HG02642 (cell line): ENCODE measurements at regions not wholly inside any gene's neighbourhood (a gene's known extent, or its start where the extent isn't known, plus 50 kb on each side); places are given as distances from the start of the nearest gene placed in this dataset.
A peak's percentile ranks its signal among the peaks of the same experiment; 100 is the strongest.
"Not testable (repeated sequence)": the region's sequence is repeated elsewhere in the genome, so short reads cannot be mapped to it uniquely, and the experiment has no call there.

Experiments
- ATAC-seq: cut with Tn5 transposase; IDR thresholded peaks from one replicate; pipeline ENCODE4 v1.9.1; 2021; ENCODE audit warnings: mild to moderate bottlenecking; ENCODE audit not compliant: unreplicated experiment, poor library complexity

DNA sequence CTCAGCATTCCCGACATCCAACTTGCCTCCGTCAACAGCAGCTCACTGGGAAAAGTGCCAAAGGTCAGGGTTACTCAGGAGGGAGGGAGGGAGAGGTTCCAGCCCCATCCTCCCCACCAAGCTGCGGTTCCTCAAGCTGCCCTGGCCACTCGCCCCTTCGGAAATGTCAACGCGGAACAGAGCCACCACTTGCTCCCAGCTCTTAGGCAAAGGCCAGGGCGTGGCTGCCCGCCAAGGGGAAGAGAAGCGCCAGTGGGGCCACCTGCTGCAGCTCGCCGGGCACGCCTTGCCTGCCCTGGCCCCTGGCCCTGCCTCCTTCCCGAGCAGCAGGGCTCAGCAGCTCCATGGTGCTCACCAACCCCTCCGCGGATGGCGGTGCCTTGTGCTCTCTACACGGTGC, 531.1 kb downstream of the TP53TG3F start:
- ATAC-seq = not testable (repeated sequence)

DNA sequence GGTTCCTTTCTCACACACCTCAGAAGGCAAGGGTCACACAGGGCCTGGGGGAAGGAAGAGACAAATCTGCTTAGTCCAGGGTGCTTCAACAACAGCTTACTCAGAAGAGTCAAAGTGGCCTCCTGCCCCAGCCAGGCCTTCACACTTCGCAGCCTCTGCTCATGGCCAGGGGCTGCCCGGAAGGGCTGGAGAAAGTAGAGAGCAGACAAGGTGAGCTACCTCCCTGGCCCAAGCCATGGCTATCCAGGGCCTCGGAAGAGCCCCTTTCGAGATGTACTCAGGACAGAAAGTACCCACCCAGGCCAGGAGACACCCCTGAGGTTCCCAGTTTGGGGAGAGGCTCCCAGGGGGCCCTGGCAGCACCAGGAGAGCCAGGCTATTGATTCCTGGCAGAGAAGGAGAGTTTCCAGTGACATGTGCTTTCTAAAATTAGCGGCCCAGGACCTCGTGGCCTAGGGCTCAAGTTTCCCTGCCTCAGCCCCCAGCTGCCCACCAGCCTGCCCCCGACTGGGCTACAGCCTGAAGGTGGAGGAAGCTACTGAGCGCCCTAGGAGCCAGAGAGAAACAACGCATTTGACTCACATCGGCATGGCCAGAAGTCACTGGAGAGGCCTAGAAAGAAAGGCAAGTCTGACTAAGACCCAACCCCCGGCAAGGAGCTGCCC, 533.2 kb downstream of the TP53TG3F start:
- ATAC-seq = not testable (repeated sequence)

DNA sequence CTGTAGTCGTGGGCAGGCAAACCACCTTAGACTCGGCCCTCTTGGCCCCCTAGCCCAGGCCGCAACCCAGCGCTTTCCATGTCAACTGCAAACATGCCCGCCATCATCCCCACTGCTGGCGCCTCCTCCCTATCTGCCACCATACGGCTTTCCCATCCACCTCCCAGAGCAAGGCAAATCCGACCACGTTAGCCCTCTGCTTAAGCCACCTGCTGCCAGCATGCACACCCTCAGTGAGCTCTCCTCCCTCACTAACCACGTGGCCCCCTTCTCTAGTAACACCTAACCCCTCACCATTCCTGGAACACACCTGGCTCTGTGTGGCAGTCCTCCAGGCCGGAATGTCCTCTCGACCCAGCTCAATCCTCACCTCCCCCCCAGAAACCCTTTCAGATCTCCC, 534.8 kb downstream of the TP53TG3F start:
- not testable (repeated sequence) for ATAC-seq

DNA sequence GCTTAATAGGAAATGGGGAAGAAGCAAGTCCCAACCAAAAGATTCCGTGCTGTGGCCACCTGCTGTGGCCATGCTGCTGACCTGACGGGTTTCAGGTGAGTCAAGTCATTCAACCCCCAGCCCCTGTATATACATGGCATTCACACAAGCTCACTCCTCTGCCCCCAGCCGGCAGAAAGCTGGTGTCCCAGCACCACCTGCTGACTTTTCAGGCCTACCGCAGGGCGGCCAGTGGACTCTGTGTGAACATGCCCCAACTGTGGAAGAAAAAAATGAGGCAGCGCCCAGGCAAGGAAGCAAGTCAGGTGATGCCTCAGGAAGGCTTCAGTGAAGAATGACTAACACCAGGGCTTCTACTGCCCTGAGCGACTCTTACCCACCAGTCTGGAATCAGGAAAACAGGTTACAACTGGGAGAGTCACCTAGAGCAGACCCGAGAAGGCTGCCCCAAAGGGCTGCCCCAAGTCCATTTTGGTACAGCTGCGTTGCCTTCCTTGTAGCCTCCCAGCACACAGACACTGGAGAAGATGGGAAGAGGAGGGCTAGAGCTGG, 536.5 kb downstream of the TP53TG3F start:
- not testable (repeated sequence) for ATAC-seq

DNA sequence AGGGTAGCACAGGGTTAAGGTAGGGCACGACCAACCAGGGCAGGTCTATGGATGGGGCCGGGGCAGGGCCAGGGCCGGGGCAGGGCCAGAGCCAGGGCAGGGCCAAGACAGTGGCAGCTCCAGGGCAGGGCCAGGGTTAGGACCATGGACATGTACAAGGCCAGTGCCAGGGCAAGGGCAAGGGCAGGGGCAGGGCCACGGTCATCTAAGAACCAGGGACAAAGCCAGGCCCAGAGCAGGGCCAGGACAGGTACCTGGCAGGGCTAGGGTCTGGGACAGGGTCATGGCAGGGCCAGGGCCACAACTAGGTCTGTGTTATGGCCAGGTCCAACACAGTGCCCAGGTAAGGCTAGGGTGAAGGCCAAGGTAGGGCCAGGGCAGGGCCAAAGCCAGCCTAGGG, 541.8 kb downstream of the TP53TG3F start:
- not testable (repeated sequence) for ATAC-seq

DNA sequence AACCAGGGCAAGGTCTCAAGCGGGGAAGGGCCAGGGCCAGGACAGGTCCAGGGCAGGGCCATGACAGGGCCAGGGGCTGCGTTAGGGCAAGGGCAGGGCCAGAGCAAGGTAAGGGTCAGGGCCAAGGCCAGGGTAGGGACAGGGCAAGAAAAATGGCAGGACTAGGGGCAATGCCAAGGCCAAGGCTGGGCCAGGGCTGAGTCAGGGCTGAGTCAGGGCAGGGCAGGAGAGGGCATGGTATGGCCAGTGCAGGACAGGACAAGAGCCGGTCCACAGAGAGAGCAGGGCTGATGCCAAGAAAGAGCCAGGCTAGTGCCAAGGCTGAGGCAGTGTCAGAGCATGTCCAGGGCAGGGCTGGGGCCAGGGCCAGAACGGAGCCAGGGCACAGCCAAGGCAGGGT, 542.5 kb downstream of the TP53TG3F start:
- ATAC-seq = not testable (repeated sequence)

DNA sequence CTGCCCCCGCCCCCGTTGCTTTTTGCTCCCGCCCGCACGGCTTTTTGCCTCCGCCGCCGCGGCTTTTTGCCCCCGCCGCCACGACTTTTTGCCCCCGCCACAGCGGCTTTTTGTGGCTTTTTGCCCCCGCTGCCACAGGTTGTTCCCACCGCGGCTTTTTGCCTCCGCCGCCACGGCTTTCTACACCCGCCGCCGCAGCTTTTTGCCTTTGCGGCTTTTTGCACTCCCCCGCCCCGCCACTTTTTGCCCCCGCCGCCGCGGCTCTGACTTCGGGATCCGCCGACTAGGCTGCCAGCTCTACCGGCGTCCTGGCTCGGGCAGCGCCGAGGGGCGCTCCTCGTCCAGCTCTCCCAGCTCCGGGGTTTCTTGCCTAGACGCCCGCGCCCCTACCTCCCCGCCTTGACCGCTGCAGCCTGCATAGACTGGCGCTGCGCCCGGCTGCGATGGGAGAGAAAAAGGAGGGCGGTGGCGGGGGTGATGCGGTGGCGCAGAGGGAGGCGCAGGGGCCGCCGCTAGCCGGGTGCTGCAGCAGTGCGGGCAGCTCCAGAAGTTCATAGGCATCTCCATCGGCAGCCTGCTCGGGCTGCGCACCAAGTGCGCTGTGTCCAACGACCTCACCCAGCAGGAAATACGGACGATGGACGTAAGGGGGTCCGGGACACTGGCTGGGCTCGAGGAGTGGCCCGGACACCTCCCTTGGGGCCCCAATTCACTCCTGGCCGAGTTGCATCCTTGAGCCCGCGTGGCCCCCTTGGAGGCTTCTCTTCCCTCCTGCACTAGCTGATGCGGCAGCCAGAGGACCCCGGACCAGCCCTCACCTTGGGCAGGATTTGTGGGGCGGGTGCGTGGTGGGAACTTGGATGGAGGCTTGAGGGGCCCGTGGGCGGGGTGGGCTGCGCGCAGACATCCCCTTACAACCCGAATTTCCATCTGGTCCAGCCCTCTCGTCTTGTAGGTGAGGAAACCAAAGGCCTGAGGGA, 555.7 kb downstream of the TP53TG3F start:
- not testable (repeated sequence) for ATAC-seq

DNA sequence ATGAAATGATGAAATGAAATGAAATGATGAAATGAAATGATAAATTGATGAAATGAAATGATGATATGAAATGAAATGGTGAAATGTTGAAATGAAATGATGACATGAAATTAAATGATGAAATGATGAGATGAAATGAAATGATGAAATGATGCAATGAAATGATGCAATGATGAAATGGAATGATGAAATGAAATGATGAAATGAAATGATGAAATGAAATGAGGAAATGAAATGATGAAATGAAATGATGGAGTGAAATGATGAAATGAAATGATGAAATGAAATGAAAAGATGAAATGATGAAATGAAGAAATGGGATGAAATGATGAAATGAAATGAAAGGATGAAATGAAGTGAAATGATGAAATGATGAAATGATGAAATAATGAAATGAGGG, 558.9 kb downstream of the TP53TG3F start:
- not testable (repeated sequence) for ATAC-seq

DNA sequence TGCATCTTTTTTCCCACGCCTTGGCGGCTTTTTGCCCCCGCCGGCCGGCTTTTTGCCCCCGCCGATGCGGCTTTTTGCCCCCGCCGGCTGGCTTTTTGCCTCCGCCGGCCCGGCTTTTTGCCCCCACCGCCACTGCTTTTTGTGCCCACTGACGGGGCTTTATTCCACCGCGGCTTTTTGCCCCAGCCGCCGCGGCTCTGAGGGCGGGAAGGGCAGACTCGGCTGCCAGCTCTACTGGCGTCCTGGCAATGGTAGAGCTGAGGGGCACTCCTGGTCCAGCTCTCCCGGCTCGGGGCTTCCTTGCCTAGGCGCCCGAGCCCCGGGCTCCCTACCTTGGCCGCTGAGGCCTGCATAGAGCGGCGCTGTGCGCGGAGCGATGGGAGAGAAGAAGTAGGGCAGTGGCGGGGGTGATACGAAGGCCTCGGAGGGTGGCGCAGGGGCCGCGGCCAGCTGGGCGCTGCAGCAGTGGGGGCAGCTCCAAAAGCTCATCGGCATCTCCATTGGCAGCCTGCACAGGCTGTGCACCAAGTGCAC, 591.4 kb downstream of the TP53TG3F start:
- ATAC-seq = no peak

DNA sequence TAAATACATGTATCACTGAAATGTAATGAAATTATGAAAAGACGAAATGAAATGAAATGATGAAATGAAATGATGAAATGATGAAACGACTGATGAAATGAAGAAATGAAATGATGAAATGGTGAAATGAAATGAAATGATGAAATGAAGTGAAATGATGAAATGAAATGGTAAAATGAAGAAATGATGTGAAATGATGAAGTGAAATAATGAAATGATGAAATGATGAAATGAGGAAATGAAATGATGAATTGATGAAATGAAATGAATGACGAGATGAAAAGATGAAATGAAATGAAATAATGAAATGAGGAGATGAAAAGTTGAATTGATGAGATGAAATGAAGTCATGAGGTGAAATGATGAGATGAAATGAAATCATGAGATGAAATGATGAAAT, 594.7 kb downstream of the TP53TG3F start:
- no peak for ATAC-seq

DNA sequence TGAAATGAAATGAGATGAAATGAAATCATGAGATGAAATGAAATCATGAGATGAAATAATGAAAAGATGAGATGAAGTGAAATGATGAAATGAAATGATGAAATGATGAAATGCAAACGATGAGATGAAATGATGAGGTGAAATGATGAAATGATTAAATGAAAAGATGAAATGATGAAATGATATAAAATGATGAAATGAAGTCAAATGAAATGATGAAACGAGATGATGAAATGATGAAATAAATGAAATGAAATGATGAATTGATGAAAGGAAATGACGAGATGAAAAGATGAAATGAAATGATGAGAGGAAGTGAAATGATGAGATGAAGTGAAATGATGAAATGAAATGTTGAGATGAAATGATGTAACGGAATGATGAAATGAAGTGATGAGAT, 595.6 kb downstream of the TP53TG3F start:
- no peak for ATAC-seq

DNA sequence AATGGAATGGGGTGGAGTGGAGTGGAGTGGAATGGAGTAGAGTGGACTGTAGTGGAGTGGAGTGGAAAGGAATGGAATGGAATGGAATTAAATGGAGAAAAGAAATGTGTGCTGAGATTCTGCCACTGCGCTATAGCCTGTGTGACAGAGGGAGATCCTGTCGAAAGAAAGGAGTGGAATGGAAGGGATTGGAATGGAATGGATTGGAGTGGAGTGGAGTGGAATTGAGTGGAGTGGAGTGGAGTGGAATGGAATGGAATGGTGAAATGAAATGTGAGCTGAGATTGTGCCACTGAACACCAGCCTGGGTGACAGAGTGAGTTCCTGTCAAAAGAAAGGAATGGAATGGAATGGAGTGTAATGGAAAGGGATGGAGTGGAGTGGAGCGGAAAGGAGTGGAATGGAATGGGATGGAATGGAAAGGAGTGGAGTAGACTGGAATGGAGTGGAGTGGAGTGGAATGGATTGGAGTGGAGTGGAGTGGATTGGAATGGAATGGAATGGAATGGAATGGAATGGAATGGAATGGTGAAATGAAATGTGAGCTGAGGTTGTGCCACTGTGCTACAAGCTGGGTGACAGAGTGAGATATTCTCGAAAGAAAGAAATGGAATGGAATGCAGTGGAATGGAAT, 603.3 kb downstream of the TP53TG3F start:
- ATAC-seq = peak; percentile 65

DNA sequence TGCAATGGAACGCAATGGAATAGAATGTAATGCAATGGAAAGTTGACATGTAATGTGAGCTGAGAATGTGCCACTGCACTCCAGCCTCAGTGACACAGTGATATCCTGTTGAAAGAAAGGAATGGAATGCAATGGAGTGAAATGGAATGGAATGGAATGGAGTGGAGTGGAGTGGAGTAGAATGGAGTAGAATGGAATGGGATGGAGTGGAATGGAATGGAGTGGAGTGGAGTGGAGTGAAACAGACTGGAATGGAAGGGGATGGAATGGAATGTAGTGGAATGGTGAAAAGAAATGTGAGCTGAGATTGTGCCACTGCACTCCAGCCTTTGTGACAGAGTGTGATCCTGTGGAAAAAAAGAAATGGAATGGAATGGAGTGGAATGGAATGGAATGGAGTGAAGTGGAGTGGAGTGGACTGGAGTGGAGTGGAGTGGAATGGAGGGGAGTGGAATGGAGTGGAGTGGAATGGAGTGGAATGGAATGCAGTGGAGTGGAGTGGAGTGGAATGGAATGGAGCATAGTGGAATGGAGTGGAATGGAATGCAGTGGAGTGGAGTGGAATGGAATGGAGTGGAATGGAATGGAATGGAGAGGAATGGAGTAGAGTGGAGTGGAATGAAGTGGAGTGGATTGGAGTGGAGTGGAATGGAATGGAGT, 604.2 kb downstream of the TP53TG3F start:
- peak; percentile 42 for ATAC-seq

DNA sequence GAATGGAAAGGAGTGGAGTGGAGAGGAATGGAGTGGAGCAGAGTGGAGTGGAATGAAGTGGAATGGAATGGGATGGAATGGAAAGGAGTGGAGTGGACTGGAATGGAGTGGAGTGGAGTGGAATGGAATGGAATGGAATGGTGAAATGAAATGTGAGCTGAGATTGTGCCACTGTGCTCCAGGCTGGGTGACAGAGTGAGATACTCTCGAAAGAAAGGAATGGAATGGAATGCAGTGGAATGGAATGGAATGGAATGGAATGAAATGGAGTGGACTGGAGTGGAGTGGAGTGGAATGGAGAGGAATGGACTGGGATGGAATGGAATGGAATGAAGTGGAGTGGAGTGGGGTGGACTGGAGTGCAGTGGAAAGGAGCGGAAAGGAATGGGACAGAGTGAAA, 605.2 kb downstream of the TP53TG3F start:
- not testable (repeated sequence) for ATAC-seq

DNA sequence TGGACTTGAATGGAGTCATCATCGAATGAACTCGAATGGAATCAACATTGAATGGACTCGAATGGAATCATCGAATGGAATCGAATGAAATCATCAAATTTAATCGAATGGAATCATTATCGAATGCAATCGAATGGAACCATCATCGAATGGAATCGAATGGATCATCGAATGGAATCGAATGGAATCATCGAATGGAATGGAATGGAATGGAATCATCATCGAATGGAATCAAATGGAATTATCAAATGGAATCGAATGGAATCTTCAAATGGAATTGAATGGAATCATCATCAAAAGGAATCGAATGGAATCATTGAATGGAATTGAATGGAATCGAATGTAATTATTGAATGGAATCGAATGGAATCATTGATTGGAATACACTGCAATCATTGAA, 610.3 kb downstream of the TP53TG3F start:
- ATAC-seq = not testable (repeated sequence)

DNA sequence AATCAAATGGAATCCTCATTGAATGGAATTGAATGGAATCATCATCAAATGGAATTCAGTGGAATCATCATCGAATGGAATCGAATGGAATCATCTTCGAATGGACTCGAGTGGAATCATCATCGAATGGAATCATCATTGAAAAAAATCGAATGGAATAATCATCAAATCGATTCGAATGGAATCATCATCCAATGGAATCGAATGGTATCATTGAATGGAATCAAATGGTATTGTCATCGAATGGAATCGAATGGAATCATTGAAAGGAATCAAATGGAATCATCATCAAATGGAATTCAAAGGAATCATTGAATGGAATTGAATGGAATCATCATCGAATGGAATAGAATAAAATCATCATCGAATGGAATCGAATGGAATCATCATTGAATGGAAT, 619.3 kb downstream of the TP53TG3F start:
- no peak for ATAC-seq

DNA sequence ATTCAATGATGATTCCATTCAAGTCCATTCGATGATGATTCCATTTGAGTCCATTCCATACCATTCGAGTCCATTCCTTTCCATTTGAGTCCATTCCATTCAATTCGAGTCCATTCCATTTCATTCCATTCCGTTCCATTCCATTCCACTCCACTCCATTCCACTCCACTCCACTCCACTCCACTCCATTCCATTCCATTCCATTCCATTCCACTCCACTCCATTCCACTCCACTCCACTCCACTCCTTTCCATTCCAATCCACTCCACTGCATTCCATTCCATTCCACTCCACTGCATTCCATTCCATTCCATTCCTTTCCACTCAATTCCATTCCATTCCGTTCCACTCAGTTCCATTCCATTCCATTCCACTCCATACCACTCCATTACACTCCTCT, 625.6 kb downstream of the TP53TG3F start:
- ATAC-seq = peak; percentile 45

DNA sequence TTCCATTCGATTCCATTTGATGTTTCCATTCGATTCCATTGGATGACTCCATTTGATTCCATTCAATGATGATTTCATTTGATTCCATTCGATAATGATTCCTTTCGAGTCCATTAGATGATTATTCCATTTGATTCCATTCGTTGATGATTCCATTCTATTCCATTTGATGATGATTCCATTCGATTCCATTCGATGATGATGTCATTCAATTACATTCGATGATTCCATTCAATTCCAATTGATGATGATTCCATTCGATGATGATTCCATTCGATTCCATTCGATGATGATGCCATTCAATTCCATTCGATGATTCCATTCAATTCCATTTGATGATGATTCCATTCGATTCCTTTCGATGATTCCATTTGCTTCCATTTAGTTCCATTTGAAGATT, 635.6 kb downstream of the TP53TG3F start:
- not testable (repeated sequence) for ATAC-seq

DNA sequence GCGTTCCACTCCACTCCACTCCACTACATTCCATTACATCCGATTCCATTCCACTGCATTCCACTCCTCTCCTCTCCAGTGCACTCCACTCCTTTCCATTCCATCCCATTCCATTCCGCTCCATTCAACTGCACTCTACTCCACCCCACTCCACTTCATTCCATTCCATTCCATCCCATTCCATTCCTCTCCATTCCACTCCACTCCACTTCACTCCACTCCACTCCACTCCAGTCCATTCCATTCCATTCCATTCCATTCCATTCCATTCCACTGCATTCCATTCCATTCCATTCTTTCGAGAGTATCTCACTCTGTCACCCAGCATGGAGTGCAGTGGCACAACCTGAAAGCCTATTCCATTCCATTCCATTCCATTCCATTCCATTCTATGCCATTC, 637.5 kb downstream of the TP53TG3F start:
- not testable (repeated sequence) for ATAC-seq

DNA sequence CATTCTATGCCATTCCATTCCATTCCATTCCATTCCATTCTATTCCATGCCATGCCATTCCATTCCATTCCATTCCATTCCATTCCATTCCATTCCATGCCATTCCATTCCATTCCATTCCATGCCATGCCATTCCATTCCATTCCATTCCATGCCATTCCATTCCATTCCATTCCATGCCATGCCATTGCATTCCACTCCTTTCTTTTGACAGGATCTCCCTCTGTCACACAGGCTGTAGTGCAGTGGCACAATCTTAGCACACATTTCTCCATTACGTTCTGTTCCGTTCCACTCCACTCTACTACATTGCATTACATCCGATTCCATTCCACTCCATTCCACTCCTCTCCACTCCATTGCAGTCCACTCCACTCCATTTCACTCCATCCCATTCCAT, 637.9 kb downstream of the TP53TG3F start:
- ATAC-seq = not testable (repeated sequence)
